H9 (cell line): ENCODE measurements at regions not wholly inside any gene's neighbourhood (a gene's known extent, or its start where the extent isn't known, plus 50 kb on each side); places are given as distances from the start of the nearest gene placed in this dataset.

ENCODE experiments used
- DNase-seq: peaks from one replicate; pipeline ENCODE4 v3.0.0-alpha.2; 2017
- H2AFZ ChIP-seq: one replicate; pipeline ENCODE4 v1.6.1; 2013; ENCODE audit warnings: mild to moderate bottlenecking, low read length, control low read depth, moderate library complexity
- H2AK5ac ChIP-seq: 2 replicates; pipeline ENCODE4 v1.6.1; 2013; ENCODE audit warnings: low read length, control low read depth, mixed read lengths; ENCODE audit not compliant: insufficient read length
- H2BK120ac ChIP-seq: one replicate; pipeline ENCODE4 v1.6.1; 2013; ENCODE audit warnings: low read depth, mild to moderate bottlenecking, low read length, control low read depth, inconsistent platforms; ENCODE audit not compliant: poor library complexity, severe bottlenecking
- H2BK12ac ChIP-seq: 2 replicates; pipeline ENCODE4 v1.6.1; 2013; ENCODE audit warnings: low read length, control low read depth, mixed read lengths, low read depth; ENCODE audit not compliant: insufficient read length
- H2BK15ac ChIP-seq: 2 replicates; pipeline ENCODE4 v1.6.1; 2013; ENCODE audit warnings: low read depth, low read length, control low read depth
- H2BK20ac ChIP-seq: one replicate; pipeline ENCODE4 v1.6.1; 2013; ENCODE audit warnings: low read depth, mild to moderate bottlenecking, low read length, control low read depth, inconsistent platforms; ENCODE audit not compliant: poor library complexity, severe bottlenecking
- H2BK5ac ChIP-seq: 2 replicates; pipeline ENCODE4 v1.6.1; 2013; ENCODE audit warnings: low read length, control low read depth, mixed read lengths; ENCODE audit not compliant: insufficient read length
- H3K14ac ChIP-seq: 2 replicates; pipeline ENCODE4 v1.6.1; 2013; ENCODE audit warnings: low read length, control low read depth; ENCODE audit not compliant: insufficient read depth
- H3K18ac ChIP-seq: 2 replicates; pipeline ENCODE4 v1.6.1; 2013; ENCODE audit warnings: low read depth, mild to moderate bottlenecking, mixed read lengths, low read length, control low read depth; ENCODE audit not compliant: insufficient read length
- H3K23ac ChIP-seq: 2 replicates; pipeline ENCODE4 v1.6.1; 2013; ENCODE audit warnings: low read length, control low read depth, mixed read lengths, low read depth; ENCODE audit not compliant: insufficient read length
- H3K23me2 ChIP-seq: 2 replicates; pipeline ENCODE4 v1.6.1; 2013; ENCODE audit warnings: low read depth, mild to moderate bottlenecking, mixed read lengths, low read length, control low read depth; ENCODE audit not compliant: insufficient read length, poor library complexity, severe bottlenecking
- H3K27ac ChIP-seq: 2 replicates; pipeline ENCODE4 v1.5.1; 2013; ENCODE audit warnings: low read length, control low read depth, mixed read lengths, low read depth; ENCODE audit not compliant: insufficient read length
- H3K27me3 ChIP-seq: 2 replicates; pipeline ENCODE4 v1.6.1; 2013; ENCODE audit warnings: low read length, control low read depth, inconsistent platforms; ENCODE audit not compliant: insufficient read depth
- H3K4ac ChIP-seq: 2 replicates; pipeline ENCODE4 v1.6.1; 2013; ENCODE audit warnings: low read depth, mild to moderate bottlenecking, control low read depth, inconsistent platforms, low read length, moderate library complexity
- H3K4me1 ChIP-seq: 2 replicates; pipeline ENCODE4 v1.6.1; 2013; ENCODE audit warnings: low read length, control low read depth, inconsistent platforms; ENCODE audit not compliant: insufficient read depth
- H3K4me2 ChIP-seq: 2 replicates; pipeline ENCODE4 v1.6.1; 2013; ENCODE audit warnings: low read length, control low read depth, mixed read lengths; ENCODE audit not compliant: insufficient read length, insufficient read depth
- H3K56ac ChIP-seq: 2 replicates; pipeline ENCODE4 v1.6.1; 2013; ENCODE audit warnings: low read depth, mild to moderate bottlenecking, mixed read lengths, low read length, control low read depth; ENCODE audit not compliant: insufficient read length
- H3K79me1 ChIP-seq: 2 replicates; pipeline ENCODE4 v1.6.1; 2013; ENCODE audit warnings: low read depth, mild to moderate bottlenecking, moderate library complexity, low read length, control low read depth, inconsistent platforms; ENCODE audit not compliant: insufficient read depth, poor library complexity, severe bottlenecking
- H3K79me2 ChIP-seq: 2 replicates; pipeline ENCODE4 v1.6.1; 2013; ENCODE audit warnings: low read length, control low read depth, inconsistent platforms; ENCODE audit not compliant: insufficient read depth
- H3K9ac ChIP-seq: 2 replicates; pipeline ENCODE4 v1.6.1; 2013; ENCODE audit warnings: low read length, control low read depth, mixed read lengths; ENCODE audit not compliant: insufficient read length; ENCODE audit errors: extremely low read depth
- H3K9me3 ChIP-seq: one replicate; pipeline ENCODE4 v1.6.1; 2013; ENCODE audit warnings: low read depth, low read length, inconsistent platforms; ENCODE audit not compliant: control insufficient read depth
- H3T11ph ChIP-seq: one replicate; pipeline ENCODE4 v1.6.1; 2013; ENCODE audit warnings: mild to moderate bottlenecking, low read length, control low read depth, inconsistent platforms
- H4K20me1 ChIP-seq: one replicate; pipeline ENCODE4 v1.6.1; 2013; ENCODE audit not compliant: control insufficient read depth, insufficient read length, insufficient read depth
- H4K5ac ChIP-seq: 2 replicates; pipeline ENCODE4 v1.6.1; 2013; ENCODE audit warnings: low read depth, mild to moderate bottlenecking, mixed read lengths, low read length, control low read depth; ENCODE audit not compliant: insufficient read length
- H4K8ac ChIP-seq: replicated peaks from 2 replicates; pipeline ENCODE4 v1.6.1; 2013; ENCODE audit warnings: low read length, control low read depth, mixed read lengths, low read depth; ENCODE audit not compliant: insufficient read length
- H4K91ac ChIP-seq: 2 replicates; pipeline ENCODE4 v1.6.1; 2013; ENCODE audit warnings: low read depth, mild to moderate bottlenecking, moderate library complexity, mixed read lengths, low read length, control low read depth; ENCODE audit not compliant: insufficient read length
- H3K27ac Mint-ChIP-seq, 3 experiments: 2 replicates in 2 of 3; 3 replicates in 1 of 3; pipeline ENCODE4 v1.8.0; 2020 to 2021; ENCODE audit warnings: mixed read lengths in 3 of 3, mild to moderate bottlenecking in 1 of 3, moderate library complexity in 1 of 3
- H3K27me3 Mint-ChIP-seq: 2 replicates; pipeline ENCODE4 v1.8.0; 2021; ENCODE audit warnings: low read depth, mild to moderate bottlenecking, moderate library complexity, mixed read lengths
- H3K36me3 Mint-ChIP-seq, 3 experiments: 2 replicates in 2 of 3; 3 replicates in 1 of 3; pipeline ENCODE4 v1.8.0; 2020 to 2021; ENCODE audit warnings: low read depth in 3 of 3, mixed read lengths in 3 of 3; ENCODE audit not compliant: insufficient read depth in 1 of 3
- H3K4me1 Mint-ChIP-seq, 2 experiments: 2 replicates each; pipeline ENCODE4 v1.8.0; 2020; ENCODE audit warnings: mixed read lengths in 2 of 2
- H3K4me3 Mint-ChIP-seq, 2 experiments: 2 replicates in 1 of 2; 3 replicates in 1 of 2; pipeline ENCODE4 v1.8.0; 2020 to 2021; ENCODE audit warnings: mild to moderate bottlenecking in 2 of 2, mixed read lengths in 2 of 2, moderate library complexity in 1 of 2
- H3K9me3 Mint-ChIP-seq, 2 experiments: 2 replicates in 1 of 2; 3 replicates in 1 of 2; pipeline ENCODE4 v1.8.0; 2020; ENCODE audit warnings: mild to moderate bottlenecking in 2 of 2, mixed read lengths in 2 of 2, moderate library complexity in 1 of 2
- WGBS: extraction: QIAGEN DNeasy Blood & Tissue Kit; methylation state at CpG from one replicate; pipeline ENCODE4 v1.1.7; 2013; ENCODE audit warnings: missing lambda C conversion rate, low lambda C conversion rate, mixed read lengths; ENCODE audit not compliant: insufficient read length; ENCODE audit errors: extremely low coverage; 5-methylcytosine and 5-hydroxymethylcytosine counted together
- TF ChIP-seq, protein P1 (sequence below): fragments of 200-600 bp; sonication (generic); conservative IDR thresholded peaks from 3 replicates; pipeline ENCODE4 v1.8.0; 2021; ENCODE audit warnings: antibody characterized with exemption, mild to moderate bottlenecking

GRCh38 chr17:33389504-33390135, 96.5 kb upstream of the ASIC2 start:
- Histone ChIP-seq H3K18ac (no peak overlapping the region), H2BK5ac (no peak overlapping the region), H2AK5ac (no peak overlapping the region), H3K56ac (no peak overlapping the region), H3K79me1 (no peaks in the 10 kb centered on the region), H3K9ac (no peak overlapping the region), H2AFZ (no peak overlapping the region), H2BK20ac (no peak overlapping the region), H3K23ac (no peak overlapping the region), H2BK120ac (no peak overlapping the region), H3K9me3 (no peaks in the 10 kb centered on the region), H4K91ac (no peak overlapping the region), H3K27ac (no peak overlapping the region), H4K20me1 (no peaks in the 10 kb centered on the region), H3T11ph (no peak overlapping the region), H3K23me2 (no peaks in the 10 kb centered on the region), H3K4me2 (no peak overlapping the region), H4K5ac (no peak overlapping the region), H3K4ac (no peak overlapping the region), H4K8ac (no peak overlapping the region), H3K79me2 (no peaks in the 10 kb centered on the region), H2BK12ac (no peak overlapping the region), H3K4me1 (no peaks in the 10 kb centered on the region; the same call in 1 of the 2 replicates), H3K27me3 (no peaks in the 10 kb centered on the region; the same call in 1 of the 2 replicates), H3K14ac (no peak overlapping the region), H2BK15ac (no peak overlapping the region)
- H3K27me3 Mint-ChIP-seq, result peaks cover 14% of the 10 kb centered on the region
- no peak overlapping the region for H3K27ac Mint-ChIP-seq
- H3K4me3 Mint-ChIP-seq, result no peak overlapping the region
- WGBS, result no CpG with 5 or more reads among the region's 4 CpGs
- H3K4me1 Mint-ChIP-seq, result peaks cover 0 to 5% of the 10 kb centered on the region in 2 experiments; a peak in 1 of 4 replicates
- no peaks in the 10 kb centered on the region for H3K9me3 Mint-ChIP-seq
- DNase-seq, result no peak
- no peaks in the 10 kb centered on the region for H3K36me3 Mint-ChIP-seq
- TF ChIP-seq, protein P1, sequence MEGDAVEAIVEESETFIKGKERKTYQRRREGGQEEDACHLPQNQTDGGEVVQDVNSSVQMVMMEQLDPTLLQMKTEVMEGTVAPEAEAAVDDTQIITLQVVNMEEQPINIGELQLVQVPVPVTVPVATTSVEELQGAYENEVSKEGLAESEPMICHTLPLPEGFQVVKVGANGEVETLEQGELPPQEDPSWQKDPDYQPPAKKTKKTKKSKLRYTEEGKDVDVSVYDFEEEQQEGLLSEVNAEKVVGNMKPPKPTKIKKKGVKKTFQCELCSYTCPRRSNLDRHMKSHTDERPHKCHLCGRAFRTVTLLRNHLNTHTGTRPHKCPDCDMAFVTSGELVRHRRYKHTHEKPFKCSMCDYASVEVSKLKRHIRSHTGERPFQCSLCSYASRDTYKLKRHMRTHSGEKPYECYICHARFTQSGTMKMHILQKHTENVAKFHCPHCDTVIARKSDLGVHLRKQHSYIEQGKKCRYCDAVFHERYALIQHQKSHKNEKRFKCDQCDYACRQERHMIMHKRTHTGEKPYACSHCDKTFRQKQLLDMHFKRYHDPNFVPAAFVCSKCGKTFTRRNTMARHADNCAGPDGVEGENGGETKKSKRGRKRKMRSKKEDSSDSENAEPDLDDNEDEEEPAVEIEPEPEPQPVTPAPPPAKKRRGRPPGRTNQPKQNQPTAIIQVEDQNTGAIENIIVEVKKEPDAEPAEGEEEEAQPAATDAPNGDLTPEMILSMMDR, result no peak
